ENCODE measurements at regions not wholly inside any gene's neighbourhood (a gene's known extent, or its start where the extent isn't known, plus 50 kb on each side); places are given as distances from the start of the nearest gene placed in this dataset.

DNA sequence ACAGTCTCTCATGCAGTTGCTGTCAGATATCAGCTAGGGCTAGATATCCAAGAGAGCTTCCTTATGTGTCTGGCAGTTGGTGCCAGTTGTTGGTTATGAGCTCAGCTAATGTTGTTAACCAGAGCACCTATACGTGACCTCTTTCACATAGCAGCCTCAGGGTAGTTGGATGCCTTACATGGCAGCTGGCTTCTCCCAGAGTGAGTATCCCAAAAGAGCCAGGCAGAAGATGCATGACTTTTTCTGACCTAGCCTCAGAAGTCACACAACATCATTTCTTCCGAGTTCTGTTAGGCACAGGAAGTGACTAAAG is 175.7 kb downstream of the VEGFA start:
- no peaks in the 10 kb centered on the region for H3K36me3 ChIP-seq
- no peak overlapping the region for H3K4me3 ChIP-seq
- peak; percentile 39 to 40 for DNase-seq
- peaks cover 14% of the 10 kb centered on the region for H3K9me3 ChIP-seq (replicated peaks)
- no peaks in the 10 kb centered on the region for H3K27me3 ChIP-seq
- H3K27ac ChIP-seq, result no peak overlapping the region
- peaks cover 38% of the 10 kb centered on the region for H3K4me1 ChIP-seq

DNA sequence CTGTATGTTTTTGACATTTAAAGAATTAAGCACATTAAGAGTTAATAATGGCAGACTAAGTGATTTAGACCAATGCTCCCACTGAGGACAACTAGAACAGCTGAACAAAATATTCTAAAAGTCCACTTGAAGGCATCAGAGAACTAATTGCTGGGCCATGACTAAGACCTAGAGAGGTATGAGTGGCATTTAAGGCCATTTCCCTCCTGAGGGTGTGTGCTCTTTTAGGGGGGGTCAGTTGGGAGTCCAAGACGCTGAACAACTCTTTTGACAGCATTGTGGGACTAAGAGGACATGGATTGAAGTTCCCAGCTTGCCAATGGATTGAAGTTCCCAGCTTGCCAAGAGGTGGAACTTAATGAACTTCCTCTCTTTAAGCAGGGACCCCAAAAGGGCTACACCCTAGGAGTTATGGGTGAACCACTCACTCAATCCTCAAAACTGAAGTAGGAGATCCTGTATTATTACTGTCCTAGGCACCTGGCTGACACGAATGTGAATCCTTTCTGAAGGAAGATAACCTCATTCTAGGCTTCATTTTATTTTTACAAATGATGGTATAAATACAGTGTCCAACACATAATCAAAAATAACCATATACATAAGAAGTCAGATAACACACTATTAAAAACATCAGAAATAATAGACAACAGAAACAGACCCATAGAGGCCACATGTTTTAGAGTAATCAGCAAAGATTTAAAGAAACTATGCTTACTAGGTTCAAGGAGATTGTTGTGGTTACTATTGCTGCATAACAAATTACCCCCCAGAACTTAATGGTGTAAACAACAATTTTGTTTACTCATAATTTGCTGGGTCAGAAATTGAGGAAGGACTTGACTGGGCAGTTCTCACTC is 175.1 kb downstream of the VEGFA start:
- Histone ChIP-seq H3K27ac (peak overlapping the region; percentile 15; the same call in 1 of the 2 replicates), H3K4me1 (peaks cover 35% of the 10 kb centered on the region)
- no peak for DNase-seq

DNA sequence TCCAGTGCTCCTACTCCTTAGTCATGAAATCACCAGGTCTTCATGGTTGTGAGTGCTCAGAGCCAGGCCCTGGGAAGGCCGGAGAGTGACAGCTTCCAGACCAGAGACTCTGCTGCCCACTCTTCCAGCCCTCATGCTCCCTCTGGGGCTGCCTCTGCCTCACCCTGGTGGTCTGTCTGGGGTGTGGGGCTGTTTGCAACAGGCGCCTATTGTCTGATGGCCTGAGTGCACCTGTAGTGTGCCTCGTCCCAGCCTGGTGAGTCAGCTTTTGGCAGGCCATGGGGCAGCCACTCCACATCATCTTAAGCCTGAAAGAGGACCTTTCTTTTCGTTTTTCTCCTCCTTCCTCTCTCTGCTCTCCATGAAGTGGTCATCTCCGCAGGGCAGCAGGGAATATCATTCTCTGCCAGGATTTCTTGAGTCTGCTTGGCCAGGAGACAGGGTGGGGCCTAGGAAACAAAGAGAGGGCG is 173.8 kb downstream of the VEGFA start:
- Histone ChIP-seq H3K36me3 (no peaks in the 10 kb centered on the region), H3K4me1 (peaks cover 25% of the 10 kb centered on the region), H3K27ac (no peak overlapping the region), H3K27me3 (no peaks in the 10 kb centered on the region), H3K9me3 (replicated peaks) (peaks cover 14% of the 10 kb centered on the region), H3K4me3 (no peak overlapping the region)
- DNase-seq, result peak; percentile 45 to 52

More for the DNA sequence above, 175.1 kb downstream of the VEGFA start:
- Histone ChIP-seq H3K4me3 (no peak overlapping the region), H3K27me3 (no peaks in the 10 kb centered on the region), H3K36me3 (no peaks in the 10 kb centered on the region), H3K9me3 (replicated peaks) (peaks cover 14% of the 10 kb centered on the region)

DNA sequence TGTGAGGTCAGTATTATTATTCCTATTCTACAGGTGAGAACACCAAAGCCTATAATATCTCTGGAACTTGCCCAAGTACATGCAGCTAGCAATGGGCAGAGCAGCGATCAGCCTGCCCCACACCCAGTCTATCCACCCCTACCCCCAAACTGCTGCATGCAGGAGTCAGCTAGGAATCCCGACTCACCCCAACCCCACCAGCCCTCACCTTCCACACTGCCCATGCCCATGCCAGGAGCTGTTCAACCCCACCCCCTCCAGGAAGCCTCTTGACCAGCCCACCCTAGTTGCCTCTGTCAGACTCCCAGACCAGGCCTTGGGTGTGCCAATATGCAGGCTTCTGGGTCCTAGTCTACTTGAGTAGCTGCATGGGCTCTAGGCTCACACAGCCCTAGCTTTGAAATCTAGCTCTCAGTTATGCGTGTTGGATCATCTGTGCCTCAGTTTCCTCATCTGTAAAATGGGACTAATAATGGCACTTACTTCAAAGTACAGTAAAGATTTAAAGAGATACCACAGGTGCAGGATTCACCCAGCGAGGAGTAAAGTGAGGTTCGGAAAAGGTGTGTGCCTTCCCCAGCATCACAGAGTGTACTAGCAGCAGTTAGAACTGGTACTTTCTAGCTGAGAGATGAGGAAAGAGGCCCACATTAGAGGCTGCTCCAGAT is 173.2 kb downstream of the VEGFA start:
- no peaks in the 10 kb centered on the region for H3K36me3 ChIP-seq
- H3K4me1 ChIP-seq, result peaks cover 21% of the 10 kb centered on the region

DNA sequence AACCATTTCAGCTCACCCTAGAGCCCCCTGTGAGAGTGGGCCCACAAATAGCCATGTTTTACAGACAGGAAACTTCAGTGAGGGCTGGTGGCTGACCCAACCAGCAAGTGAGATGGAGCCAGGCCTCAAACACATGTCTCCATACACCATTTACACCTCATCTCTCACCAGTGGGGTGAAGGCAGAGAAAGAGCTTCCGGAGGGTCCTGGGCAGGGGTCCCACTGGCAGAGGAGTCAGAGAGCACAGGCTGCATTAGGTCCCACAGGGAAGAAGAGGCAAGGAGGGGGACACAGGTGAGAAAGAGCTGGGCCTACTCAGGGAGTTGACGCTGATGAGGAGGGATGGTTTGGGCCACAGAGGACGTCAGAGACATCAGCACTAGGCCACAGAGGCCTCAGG is 172.6 kb downstream of the VEGFA start:
- H3K4me3 ChIP-seq, result no peak overlapping the region
- no peak for DNase-seq
- H3K27ac ChIP-seq, result no peak overlapping the region; the same call in 1 of the 2 replicates
- peaks cover 14% of the 10 kb centered on the region for H3K9me3 ChIP-seq (replicated peaks)
- H3K27me3 ChIP-seq, result no peaks in the 10 kb centered on the region
- H3K4me1 ChIP-seq, result peaks cover 21% of the 10 kb centered on the region
- H3K36me3 ChIP-seq, result no peaks in the 10 kb centered on the region

More for the DNA sequence above, 173.2 kb downstream of the VEGFA start:
- H3K4me3 ChIP-seq, result no peak overlapping the region
- no peak overlapping the region for H3K27ac ChIP-seq
- no peaks in the 10 kb centered on the region for H3K27me3 ChIP-seq
- DNase-seq, result no peak
- H3K9me3 ChIP-seq (replicated peaks), result peaks cover 14% of the 10 kb centered on the region

DNA sequence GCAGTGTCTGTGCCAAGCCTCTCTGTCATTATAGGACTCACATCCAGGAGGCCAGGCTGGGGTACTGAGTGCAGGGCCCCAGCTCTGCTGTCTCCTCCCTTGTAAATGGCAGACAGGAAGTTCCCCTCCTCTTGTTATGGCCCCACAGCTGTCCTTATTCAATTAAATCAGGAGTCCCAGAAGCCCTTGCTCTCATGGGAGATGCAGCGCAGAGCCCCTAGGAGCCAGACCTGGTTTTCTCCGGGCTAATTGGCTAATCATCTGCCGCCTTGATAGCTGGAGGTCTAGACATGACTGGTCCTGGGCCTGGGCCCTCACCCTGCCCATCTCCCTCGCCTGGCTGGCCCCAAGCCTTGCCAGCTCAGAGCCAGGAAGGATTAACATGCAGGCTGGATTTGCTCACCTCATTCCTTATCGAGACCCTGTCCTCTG is 172.0 kb downstream of the VEGFA start:
- Histone ChIP-seq H3K36me3 (no peaks in the 10 kb centered on the region), H3K27me3 (no peaks in the 10 kb centered on the region), H3K4me3 (no peak overlapping the region), H3K27ac (peak overlapping the region; percentile 47), H3K9me3 (replicated peaks) (peaks cover 14% of the 10 kb centered on the region), H3K4me1 (peaks cover 21% of the 10 kb centered on the region)
- DNase-seq, result peak; percentile 38 to 62

DNA sequence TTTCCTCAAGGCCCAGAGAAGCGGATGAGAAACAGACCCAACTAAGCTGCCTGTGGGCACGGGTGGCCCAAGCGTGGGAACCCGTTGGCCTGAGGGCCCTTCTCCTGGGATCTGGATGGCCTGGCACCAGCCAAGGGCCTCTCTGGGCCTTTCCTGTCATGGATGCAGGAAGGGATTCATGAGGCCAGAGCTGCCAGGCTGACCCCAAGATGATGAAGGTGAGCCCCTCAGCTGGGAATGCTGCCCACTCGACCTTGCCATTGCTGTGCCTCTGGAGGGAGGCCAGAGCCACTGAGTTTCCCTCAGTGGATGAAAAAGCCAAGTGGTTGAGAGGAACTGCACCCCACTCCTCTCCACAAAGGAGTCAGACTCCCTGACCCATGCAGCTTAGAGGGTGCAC is 171.2 kb downstream of the VEGFA start:
- no peak for DNase-seq
- Histone ChIP-seq H3K4me3 (no peak overlapping the region), H3K9me3 (replicated peaks) (peaks cover 14% of the 10 kb centered on the region), H3K27me3 (no peaks in the 10 kb centered on the region), H3K27ac (no peak overlapping the region), H3K4me1 (peaks cover 21% of the 10 kb centered on the region), H3K36me3 (no peaks in the 10 kb centered on the region)

DNA sequence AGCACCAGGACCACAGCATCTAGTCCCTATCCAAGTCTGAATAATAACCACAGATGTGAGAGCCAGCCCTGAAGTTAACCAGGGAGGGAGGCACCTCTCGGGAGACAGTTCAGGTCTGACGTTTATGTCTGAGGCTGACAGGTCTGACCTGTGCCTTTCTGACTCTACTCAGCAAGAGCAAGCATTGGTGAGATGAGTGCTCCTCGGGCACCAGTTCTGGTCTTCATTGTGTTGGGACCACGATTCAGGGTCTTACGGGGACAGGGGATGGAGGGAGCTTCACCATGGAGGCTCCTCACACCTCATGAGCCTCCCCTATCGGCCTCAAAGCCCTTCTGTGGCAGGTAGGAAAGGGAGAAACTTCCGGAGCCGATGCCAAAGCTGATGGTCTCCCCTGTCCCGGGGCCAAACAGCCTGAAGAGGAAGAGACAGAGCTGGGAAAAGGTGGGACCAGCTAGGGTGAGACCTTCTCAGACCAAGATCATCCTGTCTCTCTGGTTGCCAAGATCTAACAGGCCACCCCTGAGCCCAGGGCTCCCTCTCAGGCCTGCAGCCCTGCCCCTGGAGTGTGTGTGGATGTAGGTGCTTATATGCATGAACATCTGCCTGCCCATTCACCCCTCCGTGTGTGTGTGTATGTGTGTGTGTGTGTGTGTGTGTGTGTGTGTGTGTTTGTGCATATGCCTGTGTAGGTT is 170.5 kb downstream of the VEGFA start:
- no peaks in the 10 kb centered on the region for H3K27me3 ChIP-seq
- DNase-seq, result no peak
- peaks cover 11% of the 10 kb centered on the region for H3K9me3 ChIP-seq (replicated peaks)
- no peaks in the 10 kb centered on the region for H3K36me3 ChIP-seq
- no peak overlapping the region for H3K4me3 ChIP-seq
- H3K27ac ChIP-seq, result no peak overlapping the region
- H3K4me1 ChIP-seq, result peaks cover 21% of the 10 kb centered on the region

DNA sequence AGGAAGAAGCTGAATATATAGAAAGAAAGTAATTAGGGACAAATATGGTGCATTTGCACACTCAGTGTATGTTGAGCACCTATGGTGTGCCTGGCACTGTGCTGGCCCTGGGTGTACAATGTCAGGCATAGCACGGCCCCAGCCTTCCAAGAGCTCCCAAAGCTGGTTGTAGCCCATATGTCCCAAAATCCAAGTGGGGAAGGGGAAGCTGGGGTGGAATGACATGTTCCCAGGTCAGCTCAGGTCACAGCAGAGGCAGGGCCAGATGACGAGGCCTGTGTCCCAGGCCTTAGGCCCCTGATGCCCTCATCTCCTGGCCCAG is 170.0 kb downstream of the VEGFA start:
- H3K27ac ChIP-seq, result no peak overlapping the region
- DNase-seq, result no peak

DNA sequence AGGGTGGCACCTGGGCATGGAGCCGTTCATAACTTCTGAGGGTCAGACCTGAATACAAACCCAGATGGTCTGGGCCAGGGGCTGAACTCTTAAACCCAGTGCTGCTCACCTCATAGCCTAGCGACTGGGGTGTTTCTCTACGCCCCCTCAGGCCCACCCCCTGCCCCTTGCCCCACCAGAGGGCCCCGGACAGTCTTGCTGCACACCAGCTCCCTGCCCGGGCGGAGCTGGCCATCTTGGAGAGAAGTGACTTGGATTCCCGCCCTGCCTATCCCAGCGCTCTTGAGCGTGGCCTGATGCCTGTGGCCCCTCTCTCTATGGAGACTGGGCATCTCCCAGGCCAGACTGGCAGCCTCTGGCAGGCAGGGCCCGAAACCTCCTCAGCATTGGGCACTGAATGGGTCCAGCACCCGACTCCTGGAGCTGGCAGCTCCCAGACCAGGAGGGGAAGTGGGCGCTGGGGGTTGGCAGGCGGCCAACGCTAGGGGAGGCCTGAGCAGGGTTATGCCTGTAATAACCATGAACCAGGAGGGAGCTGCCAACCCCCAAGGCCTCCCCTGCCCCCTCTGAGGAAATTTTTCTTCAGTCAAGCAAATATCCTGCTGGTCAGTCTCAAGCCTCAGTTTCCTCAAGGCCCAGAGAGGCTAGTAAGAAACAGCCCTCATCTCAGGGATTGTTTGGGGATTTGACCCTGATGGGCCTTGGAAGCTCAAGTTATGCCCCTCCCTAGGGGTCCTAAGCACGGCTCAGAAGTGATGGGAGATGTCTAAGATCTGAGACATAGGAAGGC is 169.5 kb downstream of the VEGFA start:
- DNase-seq, result no peak

More for the DNA sequence above, 170.0 kb downstream of the VEGFA start:
- Histone ChIP-seq H3K9me3 (replicated peaks) (peaks cover 6% of the 10 kb centered on the region), H3K27me3 (no peaks in the 10 kb centered on the region), H3K4me1 (peaks cover 21% of the 10 kb centered on the region), H3K4me3 (no peak overlapping the region), H3K36me3 (no peaks in the 10 kb centered on the region)

DNA sequence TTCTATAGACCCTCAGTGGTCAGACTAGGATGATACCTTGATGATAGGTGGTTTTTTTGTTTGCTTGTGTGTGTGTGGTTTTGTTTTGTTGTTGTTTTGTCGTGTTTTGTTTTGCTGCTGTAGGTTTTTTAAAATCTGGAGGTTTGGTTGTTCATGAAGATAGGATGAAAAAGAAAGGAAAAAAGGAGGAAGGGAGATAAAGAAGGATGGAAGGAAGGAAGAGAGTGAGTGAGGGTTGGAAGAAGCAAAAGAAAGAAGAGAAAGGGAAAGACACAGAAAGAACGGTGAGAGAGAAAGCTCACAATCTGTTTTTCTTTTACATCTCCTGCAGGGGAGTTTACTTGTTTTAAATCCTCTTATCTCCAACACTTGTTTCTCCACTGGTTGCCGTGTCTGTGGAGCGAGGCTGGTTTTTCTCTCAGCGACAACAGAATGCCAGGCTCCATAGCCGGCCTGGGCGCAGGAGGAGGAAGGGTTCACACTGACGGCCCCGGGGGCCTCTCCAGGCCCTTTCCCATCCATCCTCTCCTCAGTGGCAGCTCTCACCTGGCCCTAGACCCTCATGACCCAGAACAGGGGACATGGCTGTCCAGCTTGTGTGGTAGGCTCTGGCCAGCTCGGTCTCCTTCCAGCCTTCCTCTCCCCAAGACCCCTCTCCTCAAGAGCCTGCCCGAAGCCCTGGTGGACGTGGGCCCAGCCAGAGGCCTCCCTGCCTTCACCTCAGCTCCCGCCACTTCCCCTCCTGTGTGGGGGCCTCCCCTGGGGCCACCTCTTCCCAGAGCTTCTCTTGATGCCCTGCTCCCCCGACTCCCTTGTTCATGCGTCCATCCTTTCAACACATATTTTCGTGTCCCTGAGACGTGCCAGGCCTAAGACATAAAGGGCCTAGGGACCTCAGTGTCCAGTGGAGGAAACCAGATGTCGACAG is 168.4 kb downstream of the VEGFA start:
- Histone ChIP-seq H3K36me3 (no peaks in the 10 kb centered on the region), H3K27me3 (no peaks in the 10 kb centered on the region), H3K27ac (no peak overlapping the region), H3K4me1 (peaks cover 22% of the 10 kb centered on the region), H3K9me3 (replicated peaks) (no peaks in the 10 kb centered on the region), H3K4me3 (no peak overlapping the region)
- no peak for DNase-seq

More for the DNA sequence above, 169.5 kb downstream of the VEGFA start:
- Histone ChIP-seq H3K27me3 (no peaks in the 10 kb centered on the region), H3K27ac (no peak overlapping the region), H3K4me3 (no peak overlapping the region), H3K4me1 (peaks cover 21% of the 10 kb centered on the region), H3K9me3 (replicated peaks) (peaks cover under 1% of the 10 kb centered on the region; the same call in 1 of the 2 replicates), H3K36me3 (no peaks in the 10 kb centered on the region)

DNA sequence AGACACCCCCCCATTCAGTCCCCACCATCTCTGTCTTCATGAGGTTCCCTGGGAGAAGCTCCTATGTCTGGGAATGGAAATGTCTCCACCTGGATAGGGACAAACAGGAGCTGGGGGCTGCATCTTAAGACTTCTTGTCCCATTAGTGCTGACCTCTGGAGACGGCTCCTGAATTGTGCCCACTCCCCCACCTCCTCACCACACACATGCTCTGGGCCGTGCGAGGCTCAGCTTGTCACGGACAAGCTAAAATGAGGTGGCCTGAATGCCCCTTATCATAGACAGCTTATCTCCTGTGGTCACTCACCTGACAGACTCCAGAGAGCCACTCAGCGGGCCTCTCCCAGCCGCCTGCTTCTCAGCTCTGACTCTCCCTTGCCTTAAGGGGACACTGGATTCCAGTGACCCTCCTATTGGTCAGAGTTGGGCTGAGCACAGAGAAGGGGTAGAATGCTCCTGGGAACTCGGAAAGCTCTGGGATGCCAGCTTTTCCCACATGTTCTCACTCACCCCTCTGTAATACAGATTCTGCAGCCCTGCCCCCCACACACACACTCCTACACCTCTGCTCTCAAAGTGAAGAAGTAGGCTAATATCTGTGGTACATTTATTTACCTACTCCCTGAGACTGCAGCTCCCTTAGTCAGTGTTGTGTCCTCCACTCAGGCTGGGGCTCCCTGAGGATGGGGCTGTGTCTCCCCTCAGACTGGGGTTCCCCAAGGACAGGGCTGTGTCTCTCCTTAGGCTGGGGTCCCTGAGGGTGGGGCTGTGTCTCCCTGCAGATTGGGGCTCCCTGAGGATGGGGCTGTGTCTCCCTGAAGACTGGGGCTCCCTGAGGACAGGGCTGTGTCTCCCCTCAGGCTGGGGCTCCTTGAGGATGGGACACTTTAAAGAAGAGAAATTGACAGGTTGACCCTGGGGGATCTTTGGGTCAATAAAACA is 167.5 kb downstream of the VEGFA start:
- Histone ChIP-seq H3K4me3 (no peak overlapping the region), H3K27me3 (no peaks in the 10 kb centered on the region), H3K4me1 (peaks cover 26% of the 10 kb centered on the region), H3K27ac (no peak overlapping the region), H3K36me3 (no peaks in the 10 kb centered on the region), H3K9me3 (replicated peaks) (no peaks in the 10 kb centered on the region)
- DNase-seq, result no peak

DNA sequence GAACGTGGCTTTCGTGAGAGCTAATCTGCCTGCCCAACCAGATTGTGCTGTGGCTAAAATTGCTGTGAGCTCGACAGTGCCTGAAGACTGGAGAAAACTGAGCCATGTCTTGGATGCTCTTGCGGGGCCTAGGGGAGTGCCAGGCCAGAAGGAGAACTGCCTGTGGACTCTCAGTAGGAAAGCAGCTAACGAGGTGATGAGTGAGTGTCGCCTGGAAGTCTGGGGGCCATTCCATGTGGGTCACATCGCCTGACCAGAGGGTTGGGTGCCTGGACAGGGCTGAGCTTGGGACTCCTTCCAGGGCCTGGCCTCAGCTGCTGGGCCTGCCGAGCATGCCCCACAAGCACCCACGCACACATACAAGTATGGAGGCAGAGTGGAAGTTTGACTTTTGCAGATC is 166.5 kb downstream of the VEGFA start:
- H3K4me1 ChIP-seq, result peaks cover 16% of the 10 kb centered on the region

More for the DNA sequence above, 166.5 kb downstream of the VEGFA start:
- Histone ChIP-seq H3K27ac (no peak overlapping the region), H3K36me3 (no peaks in the 10 kb centered on the region), H3K27me3 (no peaks in the 10 kb centered on the region), H3K4me3 (no peak overlapping the region), H3K9me3 (replicated peaks) (no peaks in the 10 kb centered on the region)
- DNase-seq, result no peak
